Vagina (tissue), 2 donors: ENCODE measurements at regions not wholly inside any gene's neighbourhood (a gene's known extent, or its start where the extent isn't known, plus 50 kb on each side); places are given as distances from the start of the nearest gene placed in this dataset.

Experiments
- DNase-seq, 2 donors: peaks; one replicate each; pipeline ENCODE4 v3.0.0-alpha.2; 2017; ENCODE audit errors: extremely low spot score in 2 of 2
- H3K27ac ChIP-seq: fragments of 200-600 bp; sonication (generic); one replicate; pipeline ENCODE4 v1.5.1; 2019
- H3K27me3 ChIP-seq: fragments of 200-600 bp; sonication (generic); one replicate; pipeline ENCODE4 v1.5.1; 2019
- H3K36me3 ChIP-seq, 2 donors: fragments of 200-600 bp; sonication (generic); one replicate each; pipeline ENCODE4 v1.5.1; 2017 to 2019
- H3K4me1 ChIP-seq: fragments of 200-600 bp; sonication (generic); one replicate; pipeline ENCODE4 v1.5.1; 2019
- H3K4me3 ChIP-seq, 2 donors: fragments of 200-600 bp; sonication (generic); 1 replicate in 1 of 2; 2 replicates in 1 of 2; pipeline ENCODE4 v1.5.1; 2016 to 2019
- H3K9me3 ChIP-seq: fragments of 200-600 bp; sonication (generic); one replicate; pipeline ENCODE4 v1.5.1; 2019
- CTCF ChIP-seq, 3 experiments: fragments of 450-650 bp in 2 of 3; fragments of 200-600 bp in 1 of 3; sonication (generic) in 1 of 3; IDR thresholded peaks; one replicate each; pipeline ENCODE4 v1.5.1; 2017 to 2019; ENCODE audit warnings: antibody characterized with exemption in 3 of 3, mild to moderate bottlenecking in 2 of 3, moderate library complexity in 2 of 3
- POLR2A ChIP-seq, 2 donors: fragments of 450-650 bp; IDR thresholded peaks; one replicate each; pipeline ENCODE4 v1.6.1; 2017; ENCODE audit warnings: antibody characterized with exemption in 2 of 2, mild to moderate bottlenecking in 2 of 2, moderate library complexity in 2 of 2
- POLR2AphosphoS5 ChIP-seq, 2 donors: sonication (generic); formaldehyde crosslinking; IDR thresholded peaks; one replicate each; pipeline ENCODE4 v1.9.0; 2017; ENCODE audit warnings: antibody characterized with exemption in 2 of 2, mild to moderate bottlenecking in 2 of 2, low read depth in 1 of 2; ENCODE audit not compliant: insufficient read depth in 1 of 2
- intact Hi-C: fragments of 100-400 bp; cut with DNase I; formaldehyde crosslinking; loops from one replicate; pipeline ENCODE4 v1.15.1; 2023

- no peak overlapping the region for H3K4me3 ChIP-seq
- H3K36me3 ChIP-seq: no peaks in the 10 kb centered on the region
- H3K27me3 ChIP-seq: no peaks in the 10 kb centered on the region
- no peaks in the 10 kb centered on the region for H3K9me3 ChIP-seq
- intact Hi-C loops: no loop called here
- no peak overlapping the region for H3K27ac ChIP-seq
- peak in 1 of 2 donors; percentile 70 for DNase-seq
- no peak for TF ChIP-seq POLR2AphosphoS5 (IDR thresholded peaks at IDR 0.05; ENCODE audit: insufficient read depth in 1 of 2, low read depth in 1 of 2)
- TF ChIP-seq POLR2A (IDR thresholded peaks at IDR 0.05): no peak
- TF ChIP-seq CTCF (IDR thresholded peaks at IDR 0.05): no peak
- H3K4me1 ChIP-seq: peaks cover 23% of the 10 kb centered on the region
Observed at GRCh38 chr15:88400084-88400483, 67.1 kb downstream of the MRPL46 start.

- peaks cover 23% of the 10 kb centered on the region for H3K4me1 ChIP-seq
- intact Hi-C loops: no loop called here
- peak; percentile 62 to 72 for DNase-seq
Observed at GRCh38 chr15:88399021-88399685, 68.0 kb downstream of the MRPL46 start.

GRCh38 chr15:88398011-88398410, 69.2 kb downstream of the MRPL46 start:
- DNase-seq: peak; percentile 61 to 76
- peaks cover 23% of the 10 kb centered on the region for H3K4me1 ChIP-seq
- H3K27ac ChIP-seq: no peak overlapping the region
- H3K9me3 ChIP-seq: no peaks in the 10 kb centered on the region
- TF ChIP-seq POLR2A (IDR thresholded peaks at IDR 0.05) (no peak), POLR2AphosphoS5 (IDR thresholded peaks at IDR 0.05; ENCODE audit: insufficient read depth in 1 of 2, low read depth in 1 of 2) (no peak), CTCF (IDR thresholded peaks at IDR 0.05) (no peak)
- no peaks in the 10 kb centered on the region for H3K36me3 ChIP-seq
- intact Hi-C loops: no loop called here
- no peaks in the 10 kb centered on the region for H3K27me3 ChIP-seq
- H3K4me3 ChIP-seq: no peak overlapping the region

More at GRCh38 chr15:88399021-88399685, 68.0 kb downstream of the MRPL46 start:
- Histone ChIP-seq H3K27me3 (no peaks in the 10 kb centered on the region), H3K4me3 (no peak overlapping the region), H3K9me3 (no peaks in the 10 kb centered on the region), H3K27ac (no peak overlapping the region), H3K36me3 (no peaks in the 10 kb centered on the region)
- no peak for TF ChIP-seq CTCF (IDR thresholded peaks at IDR 0.05)
- no peak for TF ChIP-seq POLR2A (IDR thresholded peaks at IDR 0.05)
- TF ChIP-seq POLR2AphosphoS5 (IDR thresholded peaks at IDR 0.05; ENCODE audit: insufficient read depth in 1 of 2, low read depth in 1 of 2): no peak

DNA sequence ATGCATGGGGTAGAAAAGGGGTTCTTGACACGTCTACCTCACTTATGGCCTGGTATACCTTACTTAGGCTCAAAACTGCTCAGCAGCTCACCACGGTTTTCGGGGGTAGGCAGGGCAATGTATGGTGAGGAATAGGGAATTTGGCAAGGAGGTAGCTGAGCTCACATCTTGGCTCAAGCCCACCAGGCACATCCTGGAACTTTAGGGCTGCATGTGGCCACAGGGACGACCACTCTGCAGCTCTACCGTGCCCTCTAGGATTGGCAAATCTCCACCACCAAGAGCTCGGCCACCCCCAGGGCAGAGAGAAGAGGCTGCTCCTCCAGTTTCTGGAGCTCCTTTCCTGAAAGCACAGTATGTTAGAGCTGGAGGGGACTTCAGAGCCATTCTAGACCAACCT, 69.7 kb downstream of the MRPL46 start:
- Histone ChIP-seq H3K4me1 (peaks cover 22% of the 10 kb centered on the region), H3K9me3 (no peaks in the 10 kb centered on the region), H3K27me3 (no peaks in the 10 kb centered on the region), H3K36me3 (no peaks in the 10 kb centered on the region), H3K27ac (no peak overlapping the region), H3K4me3 (no peak overlapping the region)
- TF ChIP-seq POLR2A (IDR thresholded peaks at IDR 0.05) (no peak), CTCF (IDR thresholded peaks at IDR 0.05) (no peak), POLR2AphosphoS5 (IDR thresholded peaks at IDR 0.05; ENCODE audit: insufficient read depth in 1 of 2, low read depth in 1 of 2) (no peak)
- intact Hi-C loops: no loop called here
- DNase-seq: peak in 1 of 2 donors; percentile 72
